ENCODE measurements at regions not wholly inside any gene's neighbourhood (a gene's known extent, or its start where the extent isn't known, plus 50 kb on each side); places are given as distances from the start of the nearest gene placed in this dataset.

DNA sequence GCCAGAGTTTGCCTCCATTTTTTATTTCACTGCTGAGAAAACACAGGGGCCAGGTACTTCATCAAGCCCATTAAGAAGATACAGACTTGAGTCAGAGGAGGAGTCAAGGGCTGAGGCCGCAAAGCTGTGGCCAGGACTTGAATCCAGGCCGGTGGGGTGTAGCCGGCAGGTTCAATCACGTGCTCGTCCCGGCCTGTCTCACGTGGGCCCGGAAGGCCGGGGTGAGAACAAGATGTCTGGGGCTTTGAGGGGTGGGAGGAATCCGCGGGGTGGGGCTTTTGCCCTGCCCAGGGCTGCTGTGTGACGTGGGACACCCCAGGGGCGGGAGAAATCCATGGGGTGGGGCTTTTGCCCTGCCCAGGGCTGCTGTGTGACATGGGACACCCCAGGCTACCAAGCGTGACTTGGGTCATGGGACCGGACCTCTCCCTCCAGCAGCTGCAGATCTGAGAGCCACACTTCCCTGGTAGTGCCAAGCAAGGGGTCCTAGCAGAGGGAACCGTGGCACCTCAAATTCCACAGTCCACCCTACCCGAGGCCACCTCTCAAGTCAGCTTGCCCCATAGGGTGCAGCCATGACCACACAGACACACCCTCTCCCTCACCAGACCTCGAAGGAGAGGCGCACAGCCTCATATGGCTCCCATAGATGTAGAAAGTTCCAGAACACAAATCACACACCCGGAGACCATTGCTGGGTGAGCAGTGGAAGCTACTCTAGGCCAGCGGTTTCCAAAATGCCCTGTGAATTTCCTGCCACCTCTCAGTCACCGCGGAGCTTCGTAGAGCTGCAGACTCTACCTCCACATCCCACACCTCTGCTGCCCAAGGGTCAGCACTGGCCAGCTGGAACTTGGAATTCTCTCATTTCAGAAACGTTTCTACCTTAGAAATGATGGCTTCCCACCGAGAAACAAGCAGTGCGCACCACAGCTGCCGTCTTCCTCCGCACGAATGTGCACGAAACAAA lies 156.1 kb downstream of the DLL1 start:
- DNase-seq (ENCODE audit: low read depth) = no peak

- DNase-seq (ENCODE audit: low read depth) = no peak
Observed at GRCh38 chr6:170134031-170134470, 156.8 kb downstream of the DLL1 start.

- DNase-seq (ENCODE audit: low read depth) = no peak
Observed at GRCh38 chr6:170132561-170132991, 158.3 kb downstream of the DLL1 start.

GRCh38 chr6:170132011-170132521 lies 158.8 kb downstream of the DLL1 start:
- DNase-seq (ENCODE audit: low read depth) = no peak

DNA sequence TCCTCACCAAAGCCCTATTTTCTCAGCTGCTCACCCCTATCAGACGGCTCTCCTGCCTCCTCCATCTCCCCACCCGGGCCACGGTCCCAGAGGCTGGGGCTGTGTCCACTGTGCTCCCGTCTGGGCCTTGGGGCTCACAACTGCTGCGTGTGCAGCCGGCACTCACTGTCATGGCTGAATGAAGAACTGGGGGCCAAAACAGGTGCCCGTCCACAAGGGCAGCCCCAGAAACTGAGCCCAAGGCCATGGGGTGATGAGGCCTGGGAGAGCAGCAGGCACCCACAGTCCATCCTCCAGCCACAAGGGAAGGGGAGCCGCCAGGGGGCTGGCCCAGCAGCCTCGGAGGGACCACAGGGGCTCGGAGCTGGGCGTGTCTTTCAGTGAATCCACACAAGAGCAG lies 159.5 kb downstream of the DLL1 start:
- DNase-seq (ENCODE audit: low read depth) = no peak

- no peak for DNase-seq (ENCODE audit: low read depth)
Observed at GRCh38 chr6:170130771-170131241, 160.1 kb downstream of the DLL1 start.

DNA sequence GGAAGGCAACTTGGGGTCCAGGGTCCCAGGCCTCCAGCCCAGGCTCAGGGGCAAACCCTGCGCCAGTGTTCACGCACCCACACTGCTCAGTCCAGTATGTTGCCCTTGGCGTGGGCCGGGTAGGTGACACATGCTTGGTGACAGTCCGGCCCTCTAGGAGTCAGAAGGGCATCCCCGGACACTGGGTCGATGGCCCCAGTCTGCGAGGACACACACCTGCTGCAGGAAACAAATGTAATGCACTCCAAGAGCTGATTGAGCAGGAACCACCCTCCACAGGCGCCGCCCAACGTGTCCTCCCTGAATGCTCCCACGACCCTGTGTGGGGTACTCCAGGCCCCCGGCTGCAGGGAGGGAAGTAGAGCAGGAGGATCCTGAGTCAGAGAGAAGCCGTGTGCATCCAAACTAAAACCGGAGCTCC lies 160.7 kb downstream of the DLL1 start:
- no peak for DNase-seq (ENCODE audit: low read depth)

DNA sequence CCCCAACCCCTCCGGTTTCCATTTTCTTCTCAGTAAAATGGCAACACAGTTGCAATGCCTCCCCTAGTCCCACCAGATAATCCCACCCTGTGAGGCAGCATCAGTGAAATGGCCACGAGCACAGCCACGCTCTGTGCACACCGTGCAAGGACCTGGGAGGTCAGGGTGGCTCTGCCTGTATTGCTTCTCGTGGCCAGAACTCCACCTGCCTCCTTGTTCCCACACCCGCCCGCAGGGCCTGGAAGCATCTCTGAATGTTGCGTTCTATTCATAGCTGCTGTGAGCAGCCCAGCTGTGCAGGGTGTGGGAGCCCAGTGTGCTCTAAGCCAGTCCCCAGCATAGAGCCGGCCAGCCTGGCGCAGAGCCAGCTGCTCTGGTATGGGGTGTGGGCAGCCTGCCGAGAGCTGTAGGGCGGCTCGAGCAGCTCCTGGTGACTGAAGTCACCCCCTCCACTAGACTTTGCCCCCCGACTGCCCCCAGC lies 161.1 kb downstream of the DLL1 start:
- no peak for DNase-seq (ENCODE audit: low read depth)

GRCh38 chr6:170128811-170129681 lies 161.8 kb downstream of the DLL1 start:
- DNase-seq (ENCODE audit: low read depth) = no peak

DNA sequence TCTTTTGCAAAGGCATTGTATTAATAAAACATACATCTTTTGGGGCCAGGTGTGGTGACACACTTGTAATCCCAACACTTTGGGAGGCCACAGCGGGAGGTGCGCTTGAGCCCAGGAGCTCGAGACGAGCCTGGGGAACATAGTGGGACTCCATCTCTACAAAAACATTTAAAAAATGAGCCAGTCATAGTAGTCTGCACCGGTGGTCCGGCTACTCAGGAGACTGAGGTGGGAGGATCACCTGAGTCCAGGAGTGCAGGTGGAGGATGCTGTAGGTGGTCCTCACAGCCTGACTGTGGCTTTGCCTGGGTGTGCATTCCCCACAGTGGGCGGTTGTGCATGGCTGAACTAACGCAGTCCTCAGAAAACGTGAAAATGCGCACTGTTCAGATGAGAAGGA lies 162.5 kb downstream of the DLL1 start:
- no peak for DNase-seq (ENCODE audit: low read depth)

- no peak for DNase-seq (ENCODE audit: low read depth)
Observed at GRCh38 chr6:170127151-170127550, 163.7 kb downstream of the DLL1 start.

GRCh38 chr6:170125456-170126300 lies 165.2 kb downstream of the DLL1 start:
- DNase-seq (ENCODE audit: low read depth) = no peak

GRCh38 chr6:170124836-170125235 lies 166.0 kb downstream of the DLL1 start:
- DNase-seq (ENCODE audit: low read depth) = no peak

- no peak for DNase-seq (ENCODE audit: low read depth)
Observed at GRCh38 chr6:170124150-170124549, 166.7 kb downstream of the DLL1 start.

DNA sequence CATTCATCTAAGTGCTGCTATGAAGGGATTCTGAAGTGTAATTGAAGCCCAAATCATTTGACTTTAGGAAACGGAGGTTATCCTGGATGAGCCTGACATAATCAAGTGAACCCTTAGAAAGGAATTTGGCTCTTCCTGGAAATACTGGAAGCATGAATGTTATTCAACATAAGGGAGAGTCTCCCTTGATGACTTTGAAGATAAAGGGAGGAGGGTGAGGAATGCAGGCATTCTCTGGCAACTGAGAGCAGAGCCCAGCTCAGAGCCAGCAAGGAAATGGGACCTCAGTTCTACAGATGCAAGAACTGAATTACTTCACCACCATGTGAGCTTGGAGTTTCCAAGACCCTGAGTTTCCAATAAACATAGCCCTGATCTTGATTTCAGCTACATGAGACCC lies 168.2 kb downstream of the DLL1 start:
- DNase-seq (ENCODE audit: low read depth) = no peak

DNA sequence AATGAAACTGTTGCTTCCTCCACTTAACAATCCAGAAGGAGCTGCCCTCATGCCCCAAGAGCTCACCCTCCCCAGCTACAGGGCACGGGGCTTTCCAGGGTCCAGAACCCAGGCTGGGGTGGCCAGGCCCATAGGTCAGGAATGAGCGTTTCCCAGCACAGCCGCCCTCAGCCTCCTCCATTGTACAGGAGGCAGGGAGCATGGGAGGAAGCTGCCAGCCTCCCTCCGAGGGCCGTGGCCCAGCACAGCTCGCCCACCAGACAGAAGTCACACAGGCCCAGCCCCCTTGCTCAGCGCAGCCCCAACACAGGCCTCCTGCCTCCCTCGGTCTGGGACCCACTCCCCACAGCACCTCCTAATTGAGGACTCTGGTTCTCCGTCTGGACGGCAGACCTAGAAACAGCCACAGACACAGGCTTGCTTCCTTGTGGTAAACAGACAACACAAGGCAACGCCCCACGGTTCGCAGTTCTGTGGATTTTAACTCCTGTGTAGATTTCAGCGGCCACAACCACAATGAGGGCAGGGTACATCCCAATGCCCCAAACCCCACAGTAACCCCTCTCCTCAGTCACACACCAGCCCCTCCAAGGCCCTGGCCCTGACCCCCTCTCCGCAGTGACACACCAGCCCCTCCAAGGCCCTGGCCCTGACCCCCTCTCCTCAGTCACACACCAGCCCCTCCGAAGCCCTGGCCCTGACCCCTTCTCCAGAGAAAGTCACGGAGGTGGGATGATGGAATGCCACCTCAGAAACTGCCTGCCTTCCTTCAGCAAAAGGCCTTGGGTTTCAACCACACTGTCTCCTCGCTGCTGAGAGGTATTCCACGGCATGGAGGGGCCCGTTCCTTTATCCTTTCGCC lies 173.5 kb downstream of the DLL1 start:
- no peak for DNase-seq (ENCODE audit: low read depth)

- DNase-seq (ENCODE audit: low read depth) = no peak
Observed at GRCh38 chr6:170116636-170117035, 174.2 kb downstream of the DLL1 start.

- DNase-seq (ENCODE audit: low read depth) = no peak
Observed at GRCh38 chr6:170114956-170115855, 175.7 kb downstream of the DLL1 start.

Data from stimulated activated CD8-positive, alpha-beta memory T cell treated with anti-CD3 and anti-CD28 coated beads, Interleukin-4, amount 100 ng/mL, for 24 hours (primary cell).